ENCODE measurements at regions not wholly inside any gene's neighbourhood (a gene's known extent, or its start where the extent isn't known, plus 50 kb on each side); places are given as distances from the start of the nearest gene placed in this dataset.
A peak's percentile ranks its signal among the peaks of the same experiment; 100 is the strongest.

- Histone ChIP-seq H3K4me3 (ENCODE audit: insufficient read length, low read depth) (no peak overlapping the region), H3K36me3 (ENCODE audit: insufficient read depth, insufficient read length, low read length) (no peaks in the 10 kb centered on the region), H3K4me1 (ENCODE audit: insufficient read depth, insufficient read length) (no peaks in the 10 kb centered on the region), H3K9ac (ENCODE audit: insufficient read length, low read depth) (no peak overlapping the region), H3K9me3 (ENCODE audit: insufficient read depth, low read length) (peaks cover 34% of the 10 kb centered on the region), H3K27me3 (ENCODE audit: insufficient read depth, insufficient read length) (no peaks in the 10 kb centered on the region)
- no peak for TF ChIP-seq ZNF274 (IDR thresholded peaks at IDR 0.05; ENCODE audit: low read depth, low read length)
- TF ChIP-seq YY1 (IDR thresholded peaks at IDR 0.05; ENCODE audit: insufficient read depth, insufficient read length): no peak
- no peak for TF ChIP-seq SUZ12 (IDR thresholded peaks at IDR 0.05; ENCODE audit: extremely low read depth, insufficient read depth, insufficient read length)
- DNase-seq (ENCODE audit: low read depth, low spot score): no peak
Measured at GRCh38 chr19:23999821-24000610, 85.3 kb downstream of the ZNF726 start.

GRCh38 chr19:24000656-24001055 lies 86.0 kb downstream of the ZNF726 start:
- H3K9me3 ChIP-seq (ENCODE audit: insufficient read depth, low read length): peaks cover 34% of the 10 kb centered on the region

GRCh38 chr19:24002256-24002945 lies 84.6 kb upstream of the ZNF254 start:
- H3K27me3 ChIP-seq (ENCODE audit: insufficient read depth, insufficient read length): no peaks in the 10 kb centered on the region
- H3K9me3 ChIP-seq (ENCODE audit: insufficient read depth, low read length): peaks cover 24% of the 10 kb centered on the region
- no peaks in the 10 kb centered on the region for H3K36me3 ChIP-seq (ENCODE audit: insufficient read depth, insufficient read length, low read length)
- TF ChIP-seq SUZ12 (IDR thresholded peaks at IDR 0.05; ENCODE audit: extremely low read depth, insufficient read depth, insufficient read length) (no peak), ZNF274 (IDR thresholded peaks at IDR 0.05; ENCODE audit: low read depth, low read length) (no peak), YY1 (IDR thresholded peaks at IDR 0.05; ENCODE audit: insufficient read depth, insufficient read length) (no peak)
- H3K4me1 ChIP-seq (ENCODE audit: insufficient read depth, insufficient read length): no peaks in the 10 kb centered on the region
- no peak for DNase-seq (ENCODE audit: low read depth, low spot score)
- no peak overlapping the region for H3K4me3 ChIP-seq (ENCODE audit: insufficient read length, low read depth)
- H3K9ac ChIP-seq (ENCODE audit: insufficient read length, low read depth): no peak overlapping the region

More at GRCh38 chr19:24000656-24001055, 86.0 kb downstream of the ZNF726 start:
- no peak for DNase-seq (ENCODE audit: low read depth, low spot score)
- Histone ChIP-seq H3K27me3 (ENCODE audit: insufficient read depth, insufficient read length) (no peaks in the 10 kb centered on the region), H3K4me1 (ENCODE audit: insufficient read depth, insufficient read length) (no peaks in the 10 kb centered on the region), H3K9ac (ENCODE audit: insufficient read length, low read depth) (no peak overlapping the region), H3K4me3 (ENCODE audit: insufficient read length, low read depth) (no peak overlapping the region), H3K36me3 (ENCODE audit: insufficient read depth, insufficient read length, low read length) (no peaks in the 10 kb centered on the region)
- no peak for TF ChIP-seq ZNF274 (IDR thresholded peaks at IDR 0.05; ENCODE audit: low read depth, low read length)
- no peak for TF ChIP-seq YY1 (IDR thresholded peaks at IDR 0.05; ENCODE audit: insufficient read depth, insufficient read length)
- TF ChIP-seq SUZ12 (IDR thresholded peaks at IDR 0.05; ENCODE audit: extremely low read depth, insufficient read depth, insufficient read length): no peak

GRCh38 chr19:24003537-24003936 lies 83.5 kb upstream of the ZNF254 start:
- TF ChIP-seq SUZ12 (IDR thresholded peaks at IDR 0.05; ENCODE audit: extremely low read depth, insufficient read depth, insufficient read length): no peak
- no peak for TF ChIP-seq YY1 (IDR thresholded peaks at IDR 0.05; ENCODE audit: insufficient read depth, insufficient read length)
- no peak for TF ChIP-seq ZNF274 (IDR thresholded peaks at IDR 0.05; ENCODE audit: low read depth, low read length)
- Histone ChIP-seq H3K4me3 (ENCODE audit: insufficient read length, low read depth) (no peak overlapping the region), H3K4me1 (ENCODE audit: insufficient read depth, insufficient read length) (no peaks in the 10 kb centered on the region), H3K36me3 (ENCODE audit: insufficient read depth, insufficient read length, low read length) (no peaks in the 10 kb centered on the region), H3K9me3 (ENCODE audit: insufficient read depth, low read length) (peaks cover 12% of the 10 kb centered on the region), H3K9ac (ENCODE audit: insufficient read length, low read depth) (no peak overlapping the region), H3K27me3 (ENCODE audit: insufficient read depth, insufficient read length) (no peaks in the 10 kb centered on the region)
- no peak for DNase-seq (ENCODE audit: low read depth, low spot score)

DNA sequence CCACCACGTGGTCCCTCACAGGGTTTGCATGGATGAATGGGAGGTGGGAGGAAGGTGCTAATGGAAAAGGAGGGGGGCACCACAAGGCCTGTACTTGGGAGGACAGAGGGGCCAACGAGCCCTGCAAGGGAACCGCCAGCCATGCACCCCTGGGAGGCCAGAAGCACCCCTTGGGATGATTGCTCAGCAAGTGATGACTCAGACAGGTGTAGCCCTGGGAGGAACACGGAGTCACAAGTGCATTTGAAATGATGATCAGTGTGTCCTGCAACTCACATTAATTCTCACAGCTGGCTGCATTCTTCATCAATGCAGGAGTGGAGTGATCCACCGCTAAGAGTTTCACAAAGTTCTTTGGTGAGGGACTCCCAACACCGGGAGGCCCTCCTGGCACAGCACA lies 82.8 kb upstream of the ZNF254 start:
- Histone ChIP-seq H3K27me3 (ENCODE audit: insufficient read depth, insufficient read length) (no peaks in the 10 kb centered on the region), H3K4me1 (ENCODE audit: insufficient read depth, insufficient read length) (no peaks in the 10 kb centered on the region), H3K9ac (ENCODE audit: insufficient read length, low read depth) (no peak overlapping the region), H3K36me3 (ENCODE audit: insufficient read depth, insufficient read length, low read length) (no peaks in the 10 kb centered on the region), H3K4me3 (ENCODE audit: insufficient read length, low read depth) (no peak overlapping the region), H3K9me3 (ENCODE audit: insufficient read depth, low read length) (peaks cover 6% of the 10 kb centered on the region)
- no peak for DNase-seq (ENCODE audit: low read depth, low spot score)
- TF ChIP-seq SUZ12 (IDR thresholded peaks at IDR 0.05; ENCODE audit: extremely low read depth, insufficient read depth, insufficient read length) (no peak), ZNF274 (IDR thresholded peaks at IDR 0.05; ENCODE audit: low read depth, low read length) (no peak), YY1 (IDR thresholded peaks at IDR 0.05; ENCODE audit: insufficient read depth, insufficient read length) (no peak)

- Histone ChIP-seq H3K36me3 (ENCODE audit: insufficient read depth, insufficient read length, low read length) (peaks cover 11% of the 10 kb centered on the region), H3K9ac (ENCODE audit: insufficient read length, low read depth) (no peak overlapping the region), H3K27me3 (ENCODE audit: insufficient read depth, insufficient read length) (no peaks in the 10 kb centered on the region), H3K4me1 (ENCODE audit: insufficient read depth, insufficient read length) (no peaks in the 10 kb centered on the region), H3K4me3 (ENCODE audit: insufficient read length, low read depth) (no peak overlapping the region), H3K9me3 (ENCODE audit: insufficient read depth, low read length) (no peaks in the 10 kb centered on the region)
- no peak for TF ChIP-seq SUZ12 (IDR thresholded peaks at IDR 0.05; ENCODE audit: extremely low read depth, insufficient read depth, insufficient read length)
- no peak for TF ChIP-seq YY1 (IDR thresholded peaks at IDR 0.05; ENCODE audit: insufficient read depth, insufficient read length)
- no peak for TF ChIP-seq ZNF274 (IDR thresholded peaks at IDR 0.05; ENCODE audit: low read depth, low read length)
- peak; percentile 11 for DNase-seq (ENCODE audit: low read depth, low spot score)
Measured at GRCh38 chr19:24029941-24030636, 56.9 kb upstream of the ZNF254 start.

DNA sequence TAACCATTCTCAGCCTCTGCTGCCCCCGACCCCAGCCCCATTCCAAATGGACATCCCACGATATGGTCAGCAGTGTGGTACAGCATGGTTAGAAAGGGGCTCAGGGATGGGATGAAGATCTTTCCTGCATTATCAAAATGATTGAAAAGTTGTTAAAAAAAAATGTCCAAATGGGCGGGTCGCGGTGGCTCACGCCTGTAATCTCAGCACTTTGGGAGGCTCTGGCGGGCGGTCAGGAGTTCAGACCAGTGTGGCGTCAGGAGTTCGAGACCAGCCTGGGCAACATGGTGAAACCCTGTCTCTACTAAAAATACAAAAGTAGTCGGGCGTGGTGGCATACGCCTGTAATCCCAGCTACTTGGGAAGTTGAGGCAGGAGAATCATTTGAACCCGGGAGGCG lies 54.3 kb upstream of the ZNF254 start:
- Histone ChIP-seq H3K27me3 (ENCODE audit: insufficient read depth, insufficient read length) (no peaks in the 10 kb centered on the region), H3K4me3 (ENCODE audit: insufficient read length, low read depth) (no peak overlapping the region), H3K9me3 (ENCODE audit: insufficient read depth, low read length) (no peaks in the 10 kb centered on the region), H3K9ac (ENCODE audit: insufficient read length, low read depth) (peak overlapping the region; percentile 34), H3K4me1 (ENCODE audit: insufficient read depth, insufficient read length) (no peaks in the 10 kb centered on the region), H3K36me3 (ENCODE audit: insufficient read depth, insufficient read length, low read length) (peaks cover 35% of the 10 kb centered on the region)
- no peak for TF ChIP-seq YY1 (IDR thresholded peaks at IDR 0.05; ENCODE audit: insufficient read depth, insufficient read length)
- TF ChIP-seq ZNF274 (IDR thresholded peaks at IDR 0.05; ENCODE audit: low read depth, low read length): no peak
- TF ChIP-seq SUZ12 (IDR thresholded peaks at IDR 0.05; ENCODE audit: extremely low read depth, insufficient read depth, insufficient read length): no peak
- DNase-seq (ENCODE audit: low read depth, low spot score): no peak
